ENCODE measurements at regions not wholly inside any gene's neighbourhood (a gene's known extent, or its start where the extent isn't known, plus 50 kb on each side); places are given as distances from the start of the nearest gene placed in this dataset.
A peak's percentile ranks its signal among the peaks of the same experiment; 100 is the strongest.

DNA sequence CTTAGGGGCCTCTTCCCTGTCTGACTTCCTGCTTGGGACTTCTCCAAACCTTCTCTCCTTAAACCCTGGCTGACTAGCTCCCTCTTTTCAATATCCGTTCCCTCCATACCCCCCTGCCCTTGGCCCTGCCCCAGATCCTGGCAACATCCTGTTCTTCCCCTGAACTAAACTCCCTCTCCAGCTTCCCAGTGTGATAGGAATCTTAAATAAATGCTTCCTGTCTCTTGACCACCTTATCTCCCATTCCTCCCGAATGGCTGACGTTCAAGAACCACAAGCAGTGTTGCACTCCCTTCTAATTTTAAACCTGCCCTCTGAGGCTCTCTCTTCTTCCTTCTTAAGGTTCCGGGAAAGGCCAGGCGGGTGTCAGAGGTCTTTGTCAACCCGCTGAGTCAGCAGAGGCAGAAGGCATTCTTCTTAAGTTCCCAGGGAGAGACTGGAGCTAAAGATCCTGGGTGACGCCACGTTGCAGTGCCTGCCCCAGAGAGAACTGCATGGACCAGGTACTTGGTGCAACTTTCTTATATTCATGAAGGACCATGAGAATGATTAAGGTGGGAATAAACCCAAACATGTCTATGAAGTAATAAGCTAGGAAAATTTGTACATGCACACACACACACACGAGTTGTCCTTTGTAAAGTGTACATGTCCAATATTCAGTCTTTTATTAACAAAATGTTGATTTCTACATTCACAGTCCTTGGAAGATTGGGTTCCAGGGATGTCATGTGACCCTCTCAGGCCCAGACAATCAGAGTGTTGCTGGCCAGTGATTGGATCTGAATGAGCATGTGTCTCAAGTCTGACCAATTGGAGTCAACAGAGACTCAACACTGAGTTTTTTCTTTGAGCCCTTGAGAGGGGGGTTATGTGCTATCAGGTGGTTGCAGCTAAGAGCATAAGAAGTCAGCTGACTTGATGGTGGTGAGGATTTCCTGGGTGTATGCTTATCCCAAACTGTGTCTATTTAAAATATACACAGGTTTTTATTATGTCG, 420.2 kb upstream of the TBX3 start (continued):
- TF ChIP-seq, protein P1, sequence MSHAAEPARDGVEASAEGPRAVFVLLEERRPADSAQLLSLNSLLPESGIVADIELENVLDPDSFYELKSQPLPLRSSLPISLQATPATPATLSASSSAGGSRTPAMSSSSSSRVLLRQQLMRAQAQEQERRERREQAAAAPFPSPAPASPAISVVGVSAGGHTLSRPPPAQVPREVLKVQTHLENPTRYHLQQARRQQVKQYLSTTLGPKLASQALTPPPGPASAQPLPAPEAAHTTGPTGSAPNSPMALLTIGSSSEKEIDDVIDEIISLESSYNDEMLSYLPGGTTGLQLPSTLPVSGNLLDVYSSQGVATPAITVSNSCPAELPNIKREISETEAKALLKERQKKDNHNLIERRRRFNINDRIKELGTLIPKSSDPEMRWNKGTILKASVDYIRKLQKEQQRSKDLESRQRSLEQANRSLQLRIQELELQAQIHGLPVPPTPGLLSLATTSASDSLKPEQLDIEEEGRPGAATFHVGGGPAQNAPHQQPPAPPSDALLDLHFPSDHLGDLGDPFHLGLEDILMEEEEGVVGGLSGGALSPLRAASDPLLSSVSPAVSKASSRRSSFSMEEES (CRISPR knock-in tag; IDR thresholded peaks at IDR 0.05): peak; percentile 95
- peak; percentile 93 for TF ChIP-seq C11orf30 (IDR thresholded peaks at IDR 0.05; ENCODE audit: low read depth)
- no peak for TF ChIP-seq NCOA2 (IDR thresholded peaks at IDR 0.05; ENCODE audit: partially characterized antibody in 2 of 2)
- TF ChIP-seq, protein P2, sequence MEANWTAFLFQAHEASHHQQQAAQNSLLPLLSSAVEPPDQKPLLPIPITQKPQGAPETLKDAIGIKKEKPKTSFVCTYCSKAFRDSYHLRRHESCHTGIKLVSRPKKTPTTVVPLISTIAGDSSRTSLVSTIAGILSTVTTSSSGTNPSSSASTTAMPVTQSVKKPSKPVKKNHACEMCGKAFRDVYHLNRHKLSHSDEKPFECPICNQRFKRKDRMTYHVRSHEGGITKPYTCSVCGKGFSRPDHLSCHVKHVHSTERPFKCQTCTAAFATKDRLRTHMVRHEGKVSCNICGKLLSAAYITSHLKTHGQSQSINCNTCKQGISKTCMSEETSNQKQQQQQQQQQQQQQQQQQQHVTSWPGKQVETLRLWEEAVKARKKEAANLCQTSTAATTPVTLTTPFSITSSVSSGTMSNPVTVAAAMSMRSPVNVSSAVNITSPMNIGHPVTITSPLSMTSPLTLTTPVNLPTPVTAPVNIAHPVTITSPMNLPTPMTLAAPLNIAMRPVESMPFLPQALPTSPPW (CRISPR knock-in tag; IDR thresholded peaks at IDR 0.05): peak; percentile 71
- peak; percentile 92 for TF ChIP-seq MAFK (IDR thresholded peaks at IDR 0.05; ENCODE audit: low read length)
- TF ChIP-seq FOSL1 (tag; conservative IDR thresholded peaks at IDR 0.05): peak; percentile 50
- no peak for TF ChIP-seq NR2C2 (CRISPR knock-in tag; IDR thresholded peaks at IDR 0.05)
- TF ChIP-seq NR2C2 (tag; IDR thresholded peaks at IDR 0.05): peak; percentile 83
- TF ChIP-seq GABPB1 (CRISPR knock-in tag; IDR thresholded peaks at IDR 0.05): no peak
- peak; percentile 33; the same call in 1 of the 2 replicates for TF ChIP-seq POLR2H (tag; IDR thresholded peaks at IDR 0.05; ENCODE audit: low read depth)
- TF ChIP-seq ZNF316 (IDR thresholded peaks at IDR 0.05): peak; percentile 89
- peak; percentile 68 for TF ChIP-seq ZNF589 (CRISPR knock-in tag; IDR thresholded peaks at IDR 0.05; ENCODE audit: low read depth)
- no peak for TF ChIP-seq ATF1 (CRISPR knock-in tag; IDR thresholded peaks at IDR 0.05)
- TF ChIP-seq ATF1 (tag; IDR thresholded peaks at IDR 0.05): 0 out of 2 replicates have a peak, but pooled peaks have one; percentile 34
- TF ChIP-seq, protein P3, sequence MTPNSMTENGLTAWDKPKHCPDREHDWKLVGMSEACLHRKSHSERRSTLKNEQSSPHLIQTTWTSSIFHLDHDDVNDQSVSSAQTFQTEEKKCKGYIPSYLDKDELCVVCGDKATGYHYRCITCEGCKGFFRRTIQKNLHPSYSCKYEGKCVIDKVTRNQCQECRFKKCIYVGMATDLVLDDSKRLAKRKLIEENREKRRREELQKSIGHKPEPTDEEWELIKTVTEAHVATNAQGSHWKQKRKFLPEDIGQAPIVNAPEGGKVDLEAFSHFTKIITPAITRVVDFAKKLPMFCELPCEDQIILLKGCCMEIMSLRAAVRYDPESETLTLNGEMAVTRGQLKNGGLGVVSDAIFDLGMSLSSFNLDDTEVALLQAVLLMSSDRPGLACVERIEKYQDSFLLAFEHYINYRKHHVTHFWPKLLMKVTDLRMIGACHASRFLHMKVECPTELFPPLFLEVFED (CRISPR knock-in tag; conservative IDR thresholded peaks at IDR 0.05): peak; percentile 54; the same call in 1 of the 2 replicates
- TF ChIP-seq NFYB (IDR thresholded peaks at IDR 0.05; ENCODE audit: extremely low read depth, insufficient read length): peak; percentile 31
- TF ChIP-seq DPF2 (IDR thresholded peaks at IDR 0.05): no peak
- peak; percentile 81 for TF ChIP-seq ZKSCAN8 (CRISPR knock-in tag; IDR thresholded peaks at IDR 0.05)
- TF ChIP-seq CBFA2T2 (conservative IDR thresholded peaks at IDR 0.05): 0 out of 2 replicates have a peak, but pooled peaks have one; percentile 5
- TF ChIP-seq GABPA (tag; conservative IDR thresholded peaks at IDR 0.05; ENCODE audit: low read depth): peak; percentile 60
- TF ChIP-seq ZNF766 (CRISPR knock-in tag; conservative IDR thresholded peaks at IDR 0.05): peak; percentile 57
- 0 out of 2 replicates have a peak, but pooled peaks have one; percentile 31 for TF ChIP-seq TAF7 (tag; IDR thresholded peaks at IDR 0.05)
- TF ChIP-seq, protein P4, sequence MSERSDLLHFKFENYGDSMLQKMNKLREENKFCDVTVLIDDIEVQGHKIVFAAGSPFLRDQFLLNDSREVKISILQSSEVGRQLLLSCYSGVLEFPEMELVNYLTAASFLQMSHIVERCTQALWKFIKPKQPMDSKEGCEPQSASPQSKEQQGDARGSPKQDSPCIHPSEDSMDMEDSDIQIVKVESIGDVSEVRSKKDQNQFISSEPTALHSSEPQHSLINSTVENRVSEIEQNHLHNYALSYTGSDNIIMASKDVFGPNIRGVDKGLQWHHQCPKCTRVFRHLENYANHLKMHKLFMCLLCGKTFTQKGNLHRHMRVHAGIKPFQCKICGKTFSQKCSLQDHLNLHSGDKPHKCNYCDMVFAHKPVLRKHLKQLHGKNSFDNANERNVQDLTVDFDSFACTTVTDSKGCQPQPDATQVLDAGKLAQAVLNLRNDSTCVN (CRISPR knock-in tag; IDR thresholded peaks at IDR 0.05): peak; percentile 64; the same call in 1 of the 2 replicates
- TF ChIP-seq BCOR (IDR thresholded peaks at IDR 0.05): no peak

Data from K562 (cell line).